Heart left ventricle (tissue), 13 donors: ENCODE measurements at regions not wholly inside any gene's neighbourhood (a gene's known extent, or its start where the extent isn't known, plus 50 kb on each side); places are given as distances from the start of the nearest gene placed in this dataset.

Experiments
- CTCF ChIP-seq, 12 donors: fragments of 200-600 bp; sonication (generic) in 4 of 12; IDR thresholded peaks; one replicate each; pipeline versions ENCODE4 v1.5.0 to v1.8.0; 2018 to 2022; ENCODE audit warnings: antibody characterized with exemption in 12 of 12, mild to moderate bottlenecking in 5 of 12
- POLR2A ChIP-seq, 2 donors: fragments of 450-650 bp; IDR thresholded peaks; one replicate each; pipeline ENCODE4 v1.6.1; 2017; ENCODE audit warnings: antibody characterized with exemption in 2 of 2, mild to moderate bottlenecking in 2 of 2, moderate library complexity in 2 of 2
- donor health status: ischemic (EF 13 %, LVEDD 7.1; RV severe dilation, severe dysfunction).
- donor health status: DM: no; HTN: yes; CAD: no.
- donor health status: DM: no; HTN: no; CAD: no.
- donor health status: ischemic (EF 25% LVEDD 6.9; RV normal size, moderate dysfunction).
- donor health status: ischemic (EF 25% LVEDD 5.7; RV mildly dilated, moderate dysfunction).
- donor health status: ischemic (EF 35%, LVEDD 5.7; RV mildly dilated, moderate dysfunction).
- donor health status: nonischemic (EF 11% LVEDD 7.7; RV severe dilation, severe dysfunction).
- donor health status: DM: yes; HTN: yes; CAD: no.
- donor health status: PGD.
- donor health status: ischemic (EF 29% LVEDD 5.4; RV normal size, mild dysfunction).
- donor health status: nonischemic (EF 23%, LVEDD 6.1; RV moderate dilation, normal function).

GRCh38 chr2:15756011-15756550 is 164.4 kb downstream of the DDX1 start:
- no peak for TF ChIP-seq CTCF (IDR thresholded peaks at IDR 0.05)
- TF ChIP-seq POLR2A (IDR thresholded peaks at IDR 0.05): no peak
